Upper lobe of right lung (tissue), 1 donor: ENCODE measurements at regions not wholly inside any gene's neighbourhood (a gene's known extent, or its start where the extent isn't known, plus 50 kb on each side); places are given as distances from the start of the nearest gene placed in this dataset.

Experiments used
- ATAC-seq: fragments of 200-7000 bp; cut with Tn5 transposase; one replicate; pipeline ENCODE4 v1.9.1; 2020; ENCODE audit warnings: mild to moderate bottlenecking, moderate library complexity
- DNase-seq: peaks from one replicate; pipeline ENCODE4 v3.0.0-alpha.2; 2020
- H3K27ac ChIP-seq: fragments of 200-600 bp; one replicate; pipeline ENCODE4 v1.8.0; 2022
- H3K27me3 ChIP-seq: fragments of 200-600 bp; one replicate; pipeline ENCODE4 v1.8.0; 2022; ENCODE audit warnings: mild to moderate bottlenecking
- H3K36me3 ChIP-seq: fragments of 200-600 bp; one replicate; pipeline ENCODE4 v1.8.0; 2022
- H3K4me1 ChIP-seq: fragments of 200-600 bp; one replicate; pipeline ENCODE4 v1.8.0; 2022
- H3K4me3 ChIP-seq: fragments of 200-600 bp; one replicate; pipeline ENCODE4 v1.8.0; 2022; ENCODE audit warnings: mild to moderate bottlenecking
- H3K9me3 ChIP-seq: fragments of 200-600 bp; one replicate; pipeline ENCODE4 v1.8.0; 2022
- CTCF ChIP-seq: fragments of 200-600 bp; IDR thresholded peaks from one replicate; pipeline ENCODE4 v1.8.0; 2022; ENCODE audit warnings: antibody characterized with exemption
- intact Hi-C: fragments of 100-400 bp; cut with DNase I; formaldehyde crosslinking; loops from one replicate; pipeline ENCODE4 v1.11.0; 2022
- donor health status: DM: no; HTN: yes; CAD: no; lungs with severe emphysema.

- Histone ChIP-seq H3K27ac (no peak overlapping the region), H3K9me3 (no peaks in the 10 kb centered on the region), H3K27me3 (no peaks in the 10 kb centered on the region), H3K4me1 (no peaks in the 10 kb centered on the region), H3K4me3 (no peak overlapping the region), H3K36me3 (no peaks in the 10 kb centered on the region)
- no peak for TF ChIP-seq CTCF
- DNase-seq = no peak
- ATAC-seq = no peak
- intact Hi-C loops = no loop called here
These were observed 263.5 kb upstream of the CCDC179 start for GRCh38 chr11:23123753-23124152.

- ATAC-seq (no peak), DNase-seq (no peak)
- Histone ChIP-seq H3K9me3 (no peaks in the 10 kb centered on the region), H3K36me3 (no peaks in the 10 kb centered on the region), H3K27ac (no peak overlapping the region), H3K4me1 (no peaks in the 10 kb centered on the region), H3K4me3 (no peak overlapping the region), H3K27me3 (no peaks in the 10 kb centered on the region)
- no peak for TF ChIP-seq CTCF
- intact Hi-C loops = no loop called here
These were observed 264.0 kb upstream of the CCDC179 start for GRCh38 chr11:23124249-23124648.

GRCh38 chr11:23124996-23125395 is 264.7 kb upstream of the CCDC179 start:
- no peak for ATAC-seq
- no peak for TF ChIP-seq CTCF
- H3K9me3 ChIP-seq = no peaks in the 10 kb centered on the region
- H3K27me3 ChIP-seq = no peaks in the 10 kb centered on the region
- no peaks in the 10 kb centered on the region for H3K36me3 ChIP-seq
- no peak overlapping the region for H3K4me3 ChIP-seq
- no peak overlapping the region for H3K27ac ChIP-seq
- no peak for DNase-seq
- intact Hi-C loops = no loop called here
- no peaks in the 10 kb centered on the region for H3K4me1 ChIP-seq

GRCh38 chr11:23127706-23128105 is 267.4 kb upstream of the CCDC179 start:
- DNase-seq (no peak), ATAC-seq (no peak)
- Histone ChIP-seq H3K27me3 (no peaks in the 10 kb centered on the region), H3K4me1 (no peaks in the 10 kb centered on the region), H3K4me3 (no peak overlapping the region), H3K36me3 (no peaks in the 10 kb centered on the region), H3K9me3 (peaks cover 3% of the 10 kb centered on the region), H3K27ac (no peak overlapping the region)
- intact Hi-C loops = no loop called here
- TF ChIP-seq CTCF = no peak

- Histone ChIP-seq H3K27ac (no peak overlapping the region), H3K4me1 (no peaks in the 10 kb centered on the region), H3K9me3 (peaks cover 5% of the 10 kb centered on the region), H3K36me3 (no peaks in the 10 kb centered on the region), H3K27me3 (no peaks in the 10 kb centered on the region), H3K4me3 (no peak overlapping the region)
- intact Hi-C loops = no loop called here
- no peak for DNase-seq
- ATAC-seq = peak; percentile 34
- no peak for TF ChIP-seq CTCF
These were observed 274.4 kb upstream of the CCDC179 start for GRCh38 chr11:23134627-23135026.

- H3K4me3 ChIP-seq = no peak overlapping the region
- TF ChIP-seq CTCF = no peak
- intact Hi-C loops = no loop called here
- ATAC-seq = no peak
- no peaks in the 10 kb centered on the region for H3K4me1 ChIP-seq
- H3K36me3 ChIP-seq = no peaks in the 10 kb centered on the region
- no peaks in the 10 kb centered on the region for H3K27me3 ChIP-seq
- no peak for DNase-seq
- H3K27ac ChIP-seq = no peak overlapping the region
- no peaks in the 10 kb centered on the region for H3K9me3 ChIP-seq
These were observed 278.5 kb upstream of the CCDC179 start for GRCh38 chr11:23138761-23139160.
